HFFc6 (cell line): ENCODE measurements at regions not wholly inside any gene's neighbourhood (a gene's known extent, or its start where the extent isn't known, plus 50 kb on each side); places are given as distances from the start of the nearest gene placed in this dataset.
"Not testable (repeated sequence)": the region's sequence is repeated elsewhere in the genome, so short reads cannot be mapped to it uniquely, and the experiment has no call there.

Experiments used
- DNase-seq: peaks from one replicate; pipeline ENCODE4 v3.0.0-alpha.2; 2018
- H3K27ac Mint-ChIP-seq: 2 replicates; pipeline ENCODE4 v1.8.0; 2020; ENCODE audit warnings: mild to moderate bottlenecking, mixed read lengths
- H3K27me3 Mint-ChIP-seq: 2 replicates; pipeline ENCODE4 v1.8.0; 2021; ENCODE audit warnings: mild to moderate bottlenecking, moderate library complexity, mixed read lengths; ENCODE audit not compliant: insufficient read depth
- H3K36me3 Mint-ChIP-seq: 2 replicates; pipeline ENCODE4 v1.8.0; 2021; ENCODE audit warnings: low read depth, mixed read lengths
- H3K4me1 Mint-ChIP-seq: 2 replicates; pipeline ENCODE4 v1.8.0; 2020; ENCODE audit warnings: low read depth, mixed read lengths
- H3K4me3 Mint-ChIP-seq: 2 replicates; pipeline ENCODE4 v1.8.0; 2020; ENCODE audit warnings: mild to moderate bottlenecking, moderate library complexity, mixed read lengths
- H3K9me3 Mint-ChIP-seq: 2 replicates; pipeline ENCODE4 v1.8.0; 2020; ENCODE audit warnings: mild to moderate bottlenecking, mixed read lengths
- CTCF ChIP-seq: fragments of 200-600 bp; sonication (generic); IDR thresholded peaks from 2 replicates; pipeline ENCODE4 v1.5.0; 2021; ENCODE audit warnings: antibody characterized with exemption, mild to moderate bottlenecking

GRCh38 chr1:14263671-14264070 lies 334.8 kb upstream of the KAZN start:
- Mint-ChIP-seq H3K36me3 (peaks cover 5% of the 10 kb centered on the region; the same call in 1 of the 2 replicates), H3K9me3 (peaks cover 35% of the 10 kb centered on the region), H3K27ac (no peak overlapping the region), H3K4me3 (no peak overlapping the region), H3K4me1 (no peaks in the 10 kb centered on the region), H3K27me3 (no peaks in the 10 kb centered on the region)
- TF ChIP-seq CTCF, result no peak
- DNase-seq, result no peak

- H3K27me3 Mint-ChIP-seq, result no peaks in the 10 kb centered on the region
- H3K4me3 Mint-ChIP-seq, result no peak overlapping the region
- TF ChIP-seq CTCF, result no peak
- no peak for DNase-seq
- no peaks in the 10 kb centered on the region; the same call in 1 of the 2 replicates for H3K36me3 Mint-ChIP-seq
- H3K4me1 Mint-ChIP-seq, result no peaks in the 10 kb centered on the region
- no peak overlapping the region for H3K27ac Mint-ChIP-seq
- H3K9me3 Mint-ChIP-seq, result peaks cover 32% of the 10 kb centered on the region
Measured at GRCh38 chr1:14265495-14265894, 333.0 kb upstream of the KAZN start.

- H3K36me3 Mint-ChIP-seq, result no peaks in the 10 kb centered on the region; the same call in 1 of the 2 replicates
- no peaks in the 10 kb centered on the region for H3K27me3 Mint-ChIP-seq
- H3K27ac Mint-ChIP-seq, result no peak overlapping the region
- TF ChIP-seq CTCF, result no peak
- no peak overlapping the region for H3K4me3 Mint-ChIP-seq
- H3K9me3 Mint-ChIP-seq, result peaks cover 42% of the 10 kb centered on the region
- no peaks in the 10 kb centered on the region for H3K4me1 Mint-ChIP-seq
- no peak for DNase-seq
Measured at GRCh38 chr1:14267991-14268390, 330.5 kb upstream of the KAZN start.

- H3K4me1 Mint-ChIP-seq, result no peaks in the 10 kb centered on the region
- peaks cover 46% of the 10 kb centered on the region for H3K9me3 Mint-ChIP-seq
- no peak overlapping the region for H3K4me3 Mint-ChIP-seq
- H3K27me3 Mint-ChIP-seq, result no peaks in the 10 kb centered on the region
- no peak for TF ChIP-seq CTCF
- no peaks in the 10 kb centered on the region; the same call in 1 of the 2 replicates for H3K36me3 Mint-ChIP-seq
- no peak overlapping the region for H3K27ac Mint-ChIP-seq
- no peak for DNase-seq
Measured at GRCh38 chr1:14270821-14271220, 327.7 kb upstream of the KAZN start.

GRCh38 chr1:14273811-14274210 lies 324.7 kb upstream of the KAZN start:
- no peak for DNase-seq
- no peaks in the 10 kb centered on the region for H3K27me3 Mint-ChIP-seq
- peaks cover 61% of the 10 kb centered on the region for H3K9me3 Mint-ChIP-seq
- no peaks in the 10 kb centered on the region for H3K36me3 Mint-ChIP-seq
- no peaks in the 10 kb centered on the region for H3K4me1 Mint-ChIP-seq
- TF ChIP-seq CTCF, result no peak
- no peak overlapping the region for H3K27ac Mint-ChIP-seq
- no peak overlapping the region for H3K4me3 Mint-ChIP-seq

- not testable (repeated sequence) for DNase-seq, H3K36me3 Mint-ChIP-seq, H3K27ac Mint-ChIP-seq, H3K27me3 Mint-ChIP-seq, H3K4me3 Mint-ChIP-seq, H3K4me1 Mint-ChIP-seq
- peaks cover 57% of the 10 kb centered on the region for H3K9me3 Mint-ChIP-seq
Measured at GRCh38 chr1:14279891-14280290, 318.6 kb upstream of the KAZN start.
